ENCODE measurements at regions not wholly inside any gene's neighbourhood (a gene's known extent, or its start where the extent isn't known, plus 50 kb on each side); places are given as distances from the start of the nearest gene placed in this dataset.

GRCh38 chr18:73366713-73367112, 498.9 kb upstream of the NETO1 start:
- DNase-seq (ENCODE audit: low spot score in 2 of 2, unreplicated experiment in 2 of 2): no peak
- no peaks in the 10 kb centered on the region for H3K36me3 Mint-ChIP-seq
- H3K27ac Mint-ChIP-seq: no peak overlapping the region

GRCh38 chr18:73365018-73365417, 497.2 kb upstream of the NETO1 start:
- no peaks in the 10 kb centered on the region for H3K36me3 Mint-ChIP-seq
- no peaks in the 10 kb centered on the region for H3K4me1 Mint-ChIP-seq
- no peak overlapping the region for H3K4me3 Mint-ChIP-seq
- H3K27me3 Mint-ChIP-seq (ENCODE audit: low read depth): no peaks in the 10 kb centered on the region
- no peaks in the 10 kb centered on the region for H3K9me3 Mint-ChIP-seq
- no peak for DNase-seq (ENCODE audit: low spot score in 2 of 2, unreplicated experiment in 2 of 2)
- no peak for TF ChIP-seq CTCF (IDR thresholded peaks at IDR 0.05; ENCODE audit: unreplicated experiment)
- no peak overlapping the region for H3K27ac Mint-ChIP-seq

More at GRCh38 chr18:73366713-73367112, 498.9 kb upstream of the NETO1 start:
- Mint-ChIP-seq H3K9me3 (peaks cover 7% of the 10 kb centered on the region), H3K4me1 (no peaks in the 10 kb centered on the region), H3K27me3 (ENCODE audit: low read depth) (no peaks in the 10 kb centered on the region), H3K4me3 (no peak overlapping the region)
- no peak for TF ChIP-seq CTCF (IDR thresholded peaks at IDR 0.05; ENCODE audit: unreplicated experiment)

GRCh38 chr18:73355121-73355520, 487.3 kb upstream of the NETO1 start:
- no peak for TF ChIP-seq CTCF (IDR thresholded peaks at IDR 0.05; ENCODE audit: unreplicated experiment)
- DNase-seq (ENCODE audit: low spot score in 2 of 2, unreplicated experiment in 2 of 2): no peak
- Mint-ChIP-seq H3K36me3 (no peaks in the 10 kb centered on the region), H3K27ac (no peak overlapping the region), H3K4me3 (no peak overlapping the region), H3K4me1 (no peaks in the 10 kb centered on the region), H3K9me3 (no peaks in the 10 kb centered on the region), H3K27me3 (ENCODE audit: low read depth) (peaks cover 3% of the 10 kb centered on the region)

GRCh38 chr18:73352546-73352945, 484.8 kb upstream of the NETO1 start:
- no peak overlapping the region for H3K27ac Mint-ChIP-seq
- H3K4me3 Mint-ChIP-seq: no peak overlapping the region
- H3K36me3 Mint-ChIP-seq: no peaks in the 10 kb centered on the region
- TF ChIP-seq CTCF (IDR thresholded peaks at IDR 0.05; ENCODE audit: unreplicated experiment): no peak
- H3K27me3 Mint-ChIP-seq (ENCODE audit: low read depth): peaks cover 3% of the 10 kb centered on the region
- DNase-seq (ENCODE audit: low spot score in 2 of 2, unreplicated experiment in 2 of 2): no peak
- no peaks in the 10 kb centered on the region for H3K9me3 Mint-ChIP-seq
- no peaks in the 10 kb centered on the region for H3K4me1 Mint-ChIP-seq

GRCh38 chr18:73340135-73340977, 472.6 kb upstream of the NETO1 start:
- Mint-ChIP-seq H3K4me3 (no peak overlapping the region), H3K36me3 (no peaks in the 10 kb centered on the region), H3K4me1 (no peaks in the 10 kb centered on the region), H3K9me3 (no peaks in the 10 kb centered on the region), H3K27ac (no peak overlapping the region), H3K27me3 (ENCODE audit: low read depth) (no peaks in the 10 kb centered on the region)
- TF ChIP-seq CTCF (IDR thresholded peaks at IDR 0.05; ENCODE audit: unreplicated experiment): no peak
- DNase-seq (ENCODE audit: low spot score in 2 of 2, unreplicated experiment in 2 of 2): no peak
